ENCODE measurements at regions not wholly inside any gene's neighbourhood (a gene's known extent, or its start where the extent isn't known, plus 50 kb on each side); places are given as distances from the start of the nearest gene placed in this dataset.
"Not testable (repeated sequence)": the region's sequence is repeated elsewhere in the genome, so short reads cannot be mapped to it uniquely, and the experiment has no call there.

DNA sequence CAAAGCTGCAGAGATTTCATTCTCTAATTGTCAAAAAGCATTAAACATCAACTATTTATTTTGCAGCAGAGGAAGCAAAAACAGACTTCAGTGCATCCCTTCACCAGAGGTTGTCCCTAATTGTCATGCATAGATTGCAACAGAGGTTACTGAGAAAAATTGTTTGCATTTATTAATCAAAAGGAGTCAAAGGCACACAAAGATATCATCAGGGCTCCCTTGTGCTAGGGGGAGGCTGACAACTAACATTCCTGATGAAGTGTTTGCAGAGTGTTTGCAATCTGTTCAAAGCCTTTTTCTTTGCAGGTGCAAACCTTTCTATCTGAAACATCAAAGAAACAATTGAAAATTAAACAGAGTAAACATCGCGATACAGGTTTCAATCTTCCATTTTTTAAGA, 227.5 kb downstream of the TEX36 start:
- no peak for DNase-seq (ENCODE audit: low spot score)

DNA sequence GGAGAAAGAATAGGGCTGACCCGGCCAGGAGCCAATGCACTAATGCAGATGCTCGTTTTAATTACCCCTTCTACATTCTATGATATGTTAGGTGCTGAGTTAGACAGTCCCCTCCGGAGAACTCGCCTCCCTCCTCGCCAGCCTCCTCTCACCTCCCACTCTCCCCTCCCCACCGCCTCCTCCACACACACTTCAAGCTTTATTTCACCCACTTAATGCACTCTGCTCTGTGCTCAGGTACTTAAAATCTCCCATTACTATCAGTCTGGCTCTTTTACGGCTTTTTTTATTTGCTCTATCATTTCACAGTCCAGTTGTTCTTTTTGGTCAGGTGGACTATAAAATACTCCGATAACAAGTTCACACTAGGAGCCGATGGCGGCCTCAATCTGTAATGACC, 231.6 kb downstream of the TEX36 start:
- DNase-seq (ENCODE audit: low spot score): no peak

GRCh38 chr10:125450218-125450617, 232.7 kb downstream of the TEX36 start:
- DNase-seq (ENCODE audit: low spot score): no peak

GRCh38 chr10:125449571-125449970, 233.4 kb downstream of the TEX36 start:
- DNase-seq (ENCODE audit: low spot score): no peak

DNA sequence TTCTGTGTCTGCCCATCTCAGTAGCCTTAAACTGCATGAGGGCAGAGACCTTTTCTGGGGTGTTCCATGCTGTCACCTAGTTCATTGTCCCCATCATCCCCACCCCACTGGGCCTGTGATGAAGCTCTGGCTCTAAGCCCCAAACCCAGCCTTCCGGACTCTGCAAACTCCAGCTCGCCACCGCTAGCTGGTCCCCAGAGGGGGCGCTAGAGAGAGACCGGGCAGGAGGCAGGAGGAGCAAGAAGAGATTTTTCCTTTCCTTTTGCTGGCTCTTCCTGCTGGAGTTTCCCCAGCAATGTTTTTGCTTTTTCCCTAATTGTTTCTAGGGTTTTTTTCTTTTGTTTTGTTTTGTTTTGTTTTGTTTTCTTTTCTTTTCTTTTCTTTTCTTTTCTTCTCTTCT, 234.4 kb downstream of the TEX36 start:
- DNase-seq (ENCODE audit: low spot score): peak; percentile 16

DNA sequence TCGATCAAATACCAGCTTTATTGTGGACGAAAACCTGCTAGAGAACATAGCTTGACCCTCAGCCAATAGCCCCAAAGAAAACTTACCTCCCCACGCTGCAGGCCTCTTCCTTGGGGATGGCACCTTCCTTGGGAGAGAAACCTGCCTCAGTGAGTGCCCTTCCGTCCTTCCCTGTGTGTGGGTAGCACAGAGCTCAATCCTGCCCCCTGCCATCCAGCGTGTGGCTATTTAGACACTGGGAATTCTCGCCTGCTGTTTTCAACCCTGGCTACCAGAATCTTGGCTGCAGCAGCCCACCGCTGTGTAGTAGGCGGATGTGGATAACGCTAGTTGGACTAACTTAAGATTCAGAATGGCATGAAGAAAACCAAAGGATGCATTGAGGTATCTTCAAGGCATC, 238.2 kb downstream of the TEX36 start:
- no peak for DNase-seq (ENCODE audit: low spot score)

- no peak for DNase-seq (ENCODE audit: low spot score)
Measured at GRCh38 chr10:125442856-125443540, 240.0 kb downstream of the TEX36 start.

DNA sequence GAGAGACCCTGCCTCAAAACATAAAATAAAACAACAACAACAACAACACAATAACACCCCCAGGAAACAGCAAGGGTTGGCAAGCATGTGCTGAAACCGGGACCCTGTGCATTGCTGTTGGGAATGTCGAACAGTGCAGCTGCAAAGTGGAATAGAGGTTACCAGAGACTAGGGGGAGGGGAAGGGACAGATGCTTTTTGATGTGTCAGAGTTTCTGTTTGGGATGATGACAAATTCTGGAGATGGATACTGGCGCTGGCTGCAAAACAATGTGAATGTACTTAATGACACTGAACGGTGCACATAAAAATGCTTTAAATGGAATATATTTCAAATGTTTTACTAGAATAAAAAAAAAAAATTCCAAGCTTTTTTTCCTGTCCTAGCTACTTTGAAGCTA, 241.8 kb downstream of the TEX36 start:
- no peak for DNase-seq (ENCODE audit: low spot score)

DNA sequence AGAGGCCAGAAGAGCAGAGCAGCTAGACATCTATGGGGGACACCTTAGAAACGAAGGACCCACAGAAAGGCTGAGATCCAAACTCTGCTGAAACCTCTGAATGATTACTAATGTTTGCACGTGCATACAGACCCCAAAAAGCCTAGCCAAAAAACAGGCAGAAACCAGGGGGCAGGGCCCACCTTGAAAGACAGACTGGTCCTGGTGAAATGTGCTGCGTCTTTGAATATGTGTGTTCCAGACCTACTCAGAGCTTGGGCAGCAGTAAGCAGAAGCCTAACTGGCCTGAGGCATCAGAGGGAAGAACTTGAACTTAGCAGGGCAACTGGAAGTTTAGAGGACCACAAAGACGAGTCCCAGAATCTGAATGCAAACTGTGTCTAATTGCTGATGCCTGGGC, 251.8 kb downstream of the TEX36 start:
- no peak for DNase-seq (ENCODE audit: low spot score)

GRCh38 chr10:125428054-125428453, 254.9 kb downstream of the TEX36 start:
- DNase-seq (ENCODE audit: low spot score): no peak

DNA sequence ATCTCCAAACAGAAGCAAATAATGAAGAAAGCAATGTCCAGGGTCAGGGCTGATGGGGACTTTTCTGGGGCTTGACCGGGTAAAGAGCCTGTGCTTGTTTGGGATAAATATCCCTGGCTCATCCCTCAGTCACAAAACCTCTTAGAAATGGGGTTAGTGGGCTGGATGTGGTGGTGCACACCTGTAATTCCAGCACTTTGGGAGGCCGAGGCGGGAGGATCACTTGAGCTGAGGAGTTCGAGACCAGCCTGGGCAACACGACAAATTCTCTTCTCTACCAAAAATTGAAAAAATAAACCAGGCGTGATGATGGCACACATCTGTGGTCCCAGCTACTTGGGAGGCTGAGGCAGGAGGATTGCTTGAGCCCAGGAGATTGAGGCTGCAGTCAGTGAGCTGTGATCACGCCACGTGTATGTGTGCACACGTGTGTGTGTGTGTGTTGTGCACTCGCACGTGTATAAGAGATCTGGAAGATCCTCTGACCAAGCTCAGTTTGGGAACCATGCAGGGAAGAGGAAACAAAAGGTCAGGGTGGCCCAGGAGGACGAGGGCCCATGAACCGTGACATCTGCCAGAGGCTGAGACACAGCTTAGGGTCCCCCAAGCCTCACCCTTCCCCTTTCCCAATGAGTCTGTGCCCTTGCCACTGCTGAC, 258.6 kb downstream of the TEX36 start:
- DNase-seq (ENCODE audit: low spot score): no peak

DNA sequence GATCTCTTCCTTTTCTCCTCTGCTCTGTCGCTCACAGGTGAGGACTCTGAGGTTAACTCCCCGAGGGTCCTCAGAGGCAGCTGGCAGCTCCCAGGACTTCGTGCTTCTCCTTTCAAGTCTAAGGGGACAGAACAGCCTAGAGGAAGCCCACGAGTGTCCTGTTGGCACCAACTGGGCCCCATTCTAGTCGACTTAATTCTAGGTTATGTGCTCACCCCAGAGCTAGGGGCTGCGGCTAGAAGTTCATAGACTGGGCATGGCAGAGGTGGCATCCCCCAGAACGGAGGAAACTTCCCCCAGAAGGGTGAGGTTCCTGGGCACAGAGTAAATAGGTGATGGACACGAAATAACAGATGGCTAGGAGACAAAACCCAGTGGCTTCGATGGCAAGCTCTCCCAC, 259.4 kb downstream of the TEX36 start:
- DNase-seq (ENCODE audit: low spot score): no peak

GRCh38 chr10:125419831-125420230, 259.5 kb upstream of the CTBP2 start:
- no peak for DNase-seq (ENCODE audit: low spot score)

- DNase-seq (ENCODE audit: low spot score): no peak
Measured at GRCh38 chr10:125419146-125419545, 258.8 kb upstream of the CTBP2 start.

DNA sequence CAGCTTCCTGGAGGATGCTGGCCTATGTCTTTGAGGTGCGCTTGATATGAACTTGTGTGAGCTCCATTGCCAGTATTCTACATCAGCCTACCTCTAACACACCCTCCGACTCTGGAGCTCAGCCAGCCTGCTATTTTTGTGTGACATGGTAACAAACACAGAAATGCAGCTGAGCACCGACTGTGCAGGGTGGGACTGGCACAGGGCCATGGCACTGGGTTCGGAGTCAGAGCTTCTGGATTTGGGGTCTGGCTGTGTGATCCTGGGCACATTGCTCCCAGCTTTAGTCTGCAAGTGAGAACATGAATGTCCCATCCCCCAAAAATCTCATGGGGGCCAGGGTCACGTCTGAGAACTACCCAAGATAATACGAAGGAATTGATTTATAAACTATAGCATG, 257.2 kb upstream of the CTBP2 start:
- DNase-seq (ENCODE audit: low spot score): no peak

DNA sequence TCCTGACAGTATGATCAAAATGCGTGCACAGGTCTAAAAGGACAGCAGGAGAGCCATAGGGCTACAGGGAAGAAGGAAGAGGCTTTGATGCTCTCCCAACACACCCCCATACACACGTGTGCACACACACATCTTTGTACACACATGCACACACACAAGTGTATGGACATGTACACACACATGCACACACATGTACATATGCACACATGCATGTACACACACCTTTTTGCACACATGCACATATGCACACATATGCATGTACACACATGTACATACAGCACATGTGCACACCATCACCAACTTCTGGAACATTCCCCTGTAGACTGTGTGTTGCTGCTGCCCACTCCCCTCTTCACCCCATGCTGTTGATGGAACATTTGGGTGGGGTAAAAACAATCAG, 255.6 kb upstream of the CTBP2 start:
- no peak for DNase-seq (ENCODE audit: low spot score)

DNA sequence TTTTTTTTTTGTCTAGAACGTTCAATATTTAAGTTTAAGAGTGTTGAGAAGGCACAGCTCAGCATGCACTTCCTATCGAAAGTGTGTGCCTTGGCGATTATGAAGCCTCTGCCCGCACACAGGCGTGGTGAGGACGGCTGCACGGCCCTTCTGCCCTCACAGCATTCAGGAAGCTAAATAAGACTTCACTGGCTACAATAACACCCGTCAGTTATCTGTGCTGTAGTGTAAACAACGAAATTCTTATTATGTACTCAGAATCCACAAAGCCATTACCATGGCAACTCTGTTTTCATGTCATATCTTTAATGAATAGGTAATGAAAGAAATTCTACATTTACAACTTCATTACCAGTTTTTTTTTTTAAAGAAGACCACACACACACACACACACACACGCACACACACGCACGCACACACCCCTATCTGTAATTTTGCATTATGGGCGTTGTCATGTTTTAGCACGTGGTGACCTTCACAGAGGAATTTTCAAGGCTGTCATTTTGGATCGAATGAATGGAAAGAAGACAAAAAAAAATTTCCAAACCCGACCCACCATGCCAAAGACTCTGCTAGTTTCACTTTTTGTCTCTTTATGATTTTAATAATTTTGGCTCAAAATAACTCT, 254.8 kb upstream of the CTBP2 start:
- no peak for DNase-seq (ENCODE audit: low spot score)

DNA sequence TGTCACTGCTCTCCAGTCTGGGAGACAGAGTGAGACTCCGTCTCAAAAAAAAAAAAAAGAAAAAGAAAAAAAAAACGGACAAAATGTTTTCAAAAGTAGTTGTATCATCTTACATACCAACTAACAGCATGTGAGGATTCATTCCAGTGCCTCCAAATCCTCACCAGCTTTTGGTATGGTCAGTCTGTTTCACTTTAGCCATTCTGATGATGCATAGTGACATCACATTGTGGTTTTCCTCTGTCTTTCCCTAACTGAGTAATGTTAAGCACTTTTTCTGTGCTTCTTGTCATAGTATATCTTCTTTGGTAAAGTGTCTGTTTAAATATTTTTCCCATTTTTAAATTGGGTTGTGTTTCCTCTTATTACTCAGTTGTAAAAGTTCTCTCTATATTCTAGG, 251.4 kb upstream of the CTBP2 start:
- DNase-seq (ENCODE audit: low spot score): no peak

DNA sequence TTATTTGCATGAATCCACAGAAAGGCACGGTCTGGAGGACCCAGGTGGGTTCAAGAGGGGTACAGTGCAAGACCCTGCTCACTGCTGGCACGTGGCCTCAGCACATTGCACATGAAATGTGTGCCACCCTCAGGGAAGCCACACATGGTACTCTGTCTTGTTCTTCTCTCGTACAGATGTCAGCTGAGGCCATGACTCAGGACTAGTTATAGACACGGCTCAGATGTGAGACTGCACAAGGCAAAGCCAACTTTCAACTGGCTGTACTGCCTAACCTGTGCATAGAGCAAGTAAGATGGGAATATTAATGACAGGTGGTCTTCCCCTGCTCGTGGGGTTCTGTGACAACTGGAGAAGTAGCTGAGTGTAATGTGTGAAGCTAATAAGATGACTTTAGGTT, 249.4 kb upstream of the CTBP2 start:
- DNase-seq (ENCODE audit: low spot score): no peak

DNA sequence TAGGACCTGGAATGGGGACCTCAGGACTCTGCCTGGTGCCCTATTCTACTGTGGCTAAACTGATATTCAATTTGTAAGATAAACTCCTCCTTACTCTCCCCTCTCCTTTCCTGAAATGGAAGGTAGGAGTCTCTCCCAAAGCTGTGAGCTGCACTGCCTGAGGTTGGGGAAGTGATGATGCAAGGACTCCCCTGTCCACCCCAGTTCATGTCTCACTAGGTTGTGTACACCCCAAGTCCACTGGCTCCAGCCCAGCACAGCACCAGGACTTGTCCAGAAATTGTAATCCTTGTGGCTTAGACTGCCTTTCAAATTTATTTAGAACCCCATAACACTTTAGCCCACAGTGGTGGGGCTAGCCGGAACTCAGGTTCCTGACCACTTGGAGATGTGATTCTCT, 247.2 kb upstream of the CTBP2 start:
- DNase-seq (ENCODE audit: low spot score): no peak

GRCh38 chr10:125407000-125407502, 246.7 kb upstream of the CTBP2 start:
- no peak for DNase-seq (ENCODE audit: low spot score)

DNA sequence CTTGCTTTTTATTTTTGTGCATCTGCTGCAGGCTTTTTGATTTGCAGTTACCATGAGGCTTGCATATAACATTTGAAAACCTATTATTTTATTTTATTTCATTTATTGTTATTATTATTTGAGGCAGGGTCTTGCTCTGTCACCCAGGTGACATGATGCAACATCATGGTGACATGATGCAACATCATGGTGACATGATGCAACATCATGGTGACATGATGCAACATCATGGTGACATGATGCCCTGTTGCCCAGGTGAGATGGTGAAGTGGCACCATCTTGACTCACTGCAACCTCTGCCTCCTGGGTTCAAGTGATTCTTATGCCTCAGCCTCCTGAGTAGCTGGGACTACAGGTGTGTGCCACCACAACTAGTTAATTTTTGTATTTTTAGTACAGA, 244.5 kb upstream of the CTBP2 start:
- DNase-seq (ENCODE audit: low spot score): not testable (repeated sequence)

DNA sequence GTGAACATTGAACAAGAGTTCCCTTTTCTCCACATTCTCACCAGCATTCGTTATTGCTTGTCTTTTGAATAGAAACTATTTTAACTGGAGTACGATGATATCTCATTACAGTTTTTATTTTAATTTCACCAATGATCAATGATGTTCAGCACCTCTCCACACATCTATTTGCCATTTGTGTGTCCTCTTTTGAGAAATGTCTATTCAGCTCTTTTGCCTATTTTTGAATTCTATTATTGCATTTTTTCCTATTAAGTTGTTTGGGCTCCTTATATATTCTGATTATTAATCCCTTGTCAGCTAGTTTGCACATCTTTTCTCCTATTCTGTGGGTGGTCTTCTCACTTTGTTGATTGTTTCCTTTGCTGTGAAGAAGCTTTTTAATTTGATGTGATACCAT, 241.1 kb upstream of the CTBP2 start:
- no peak for DNase-seq (ENCODE audit: low spot score)

GRCh38 chr10:125399289-125399688, 238.9 kb upstream of the CTBP2 start:
- DNase-seq (ENCODE audit: low spot score): no peak

All from LoVo (cell line).